ENCODE measurements at regions not wholly inside any gene's neighbourhood (a gene's known extent, or its start where the extent isn't known, plus 50 kb on each side); places are given as distances from the start of the nearest gene placed in this dataset.

- TF ChIP-seq, protein P1, sequence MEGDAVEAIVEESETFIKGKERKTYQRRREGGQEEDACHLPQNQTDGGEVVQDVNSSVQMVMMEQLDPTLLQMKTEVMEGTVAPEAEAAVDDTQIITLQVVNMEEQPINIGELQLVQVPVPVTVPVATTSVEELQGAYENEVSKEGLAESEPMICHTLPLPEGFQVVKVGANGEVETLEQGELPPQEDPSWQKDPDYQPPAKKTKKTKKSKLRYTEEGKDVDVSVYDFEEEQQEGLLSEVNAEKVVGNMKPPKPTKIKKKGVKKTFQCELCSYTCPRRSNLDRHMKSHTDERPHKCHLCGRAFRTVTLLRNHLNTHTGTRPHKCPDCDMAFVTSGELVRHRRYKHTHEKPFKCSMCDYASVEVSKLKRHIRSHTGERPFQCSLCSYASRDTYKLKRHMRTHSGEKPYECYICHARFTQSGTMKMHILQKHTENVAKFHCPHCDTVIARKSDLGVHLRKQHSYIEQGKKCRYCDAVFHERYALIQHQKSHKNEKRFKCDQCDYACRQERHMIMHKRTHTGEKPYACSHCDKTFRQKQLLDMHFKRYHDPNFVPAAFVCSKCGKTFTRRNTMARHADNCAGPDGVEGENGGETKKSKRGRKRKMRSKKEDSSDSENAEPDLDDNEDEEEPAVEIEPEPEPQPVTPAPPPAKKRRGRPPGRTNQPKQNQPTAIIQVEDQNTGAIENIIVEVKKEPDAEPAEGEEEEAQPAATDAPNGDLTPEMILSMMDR (IDR thresholded peaks at IDR 0.05; ENCODE audit: low read depth, low read length) = no peak
- TF ChIP-seq EZH2phosphoT487 (IDR thresholded peaks at IDR 0.05; ENCODE audit: low read depth) = no peak
Measured at GRCh38 chr13:84076280-84076679, 194.0 kb upstream of the SLITRK1 start.
